GM12878 (cell line): ENCODE measurements at regions not wholly inside any gene's neighbourhood (a gene's known extent, or its start where the extent isn't known, plus 50 kb on each side); places are given as distances from the start of the nearest gene placed in this dataset.

Source experiments
- ATAC-seq: fragments of 200-7000 bp; cut with Tn5 transposase; 3 replicates; pipeline ENCODE4 v1.9.1; 2020; ENCODE audit warnings: mild to moderate bottlenecking, moderate library complexity
- BruUV-seq: library from RNA; stranded (reverse); fragments of 400-500 nt; replicated peaks from 2 replicates; lab custom pipeline; 2021; lab: Mats Ljungman, UMichigan
- CTCF ChIA-PET: fragments of 300-600 bp; sonication (Branson Sonifier 250); formaldehyde crosslinking; extraction: SDS; loops from one replicate; lab custom pipeline; 2021; ENCODE audit warnings: inconsistent platforms; lab: Yijun Ruan, JAX
- POLR2A ChIA-PET: fragments of 350-600 bp; formaldehyde crosslinking; extraction: SDS; loops from one replicate; lab custom pipeline; 2021; ENCODE audit warnings: inconsistent platforms; lab: Charles Lee
- RAD21 ChIA-PET: fragments of 300-600 bp; sonication (Branson Sonifier 250); formaldehyde crosslinking; loops from one replicate; lab custom pipeline; 2023; ENCODE audit warnings: antibody characterized with exemption; ENCODE audit not compliant: unreplicated experiment; lab: Charles Lee
- SMC1A ChIA-PET: fragments of 300-600 bp; sonication (Branson Sonifier 250); formaldehyde crosslinking; loops from one replicate; lab custom pipeline; 2023; ENCODE audit not compliant: unreplicated experiment, uncharacterized antibody; lab: Charles Lee
- DNase-seq: peaks from one replicate; pipeline ENCODE4 v3.0.0-alpha.2; 2011; ENCODE audit warnings: low read depth, low spot score
- FAIRE-seq: peaks from 3 replicates; lab custom pipeline; 2011; peaks lifted over from hg19 to GRCh38; lab: Jason Lieb, UNC
- H2AFZ ChIP-seq: 2 replicates; pipeline ENCODE4 v1.6.0; 2011; ENCODE audit warnings: low read depth, low read length, control low read depth; ENCODE audit not compliant: control insufficient read depth
- H3K27ac ChIP-seq: 2 replicates; pipeline ENCODE4 v1.5.1; 2011; ENCODE audit warnings: control low read depth; ENCODE audit not compliant: control insufficient read depth, insufficient read depth
- H3K27me3 ChIP-seq, 2 experiments: replicated peaks in 1 of 2; 2 replicates each; pipeline versions ENCODE4 v1.6.0 to v1.6.1; 2011; ENCODE audit warnings: low read length in 1 of 2; ENCODE audit not compliant: control insufficient read depth in 2 of 2, insufficient read depth in 2 of 2
- H3K36me3 ChIP-seq, 2 experiments: 2 replicates each; pipeline ENCODE4 v1.5.1; 2011; ENCODE audit warnings: low read length in 1 of 2; ENCODE audit not compliant: control insufficient read depth in 2 of 2, insufficient read depth in 2 of 2
- H3K4me1 ChIP-seq: 2 replicates; pipeline ENCODE4 v1.6.1; 2011; ENCODE audit warnings: mild to moderate bottlenecking, low read length, moderate library complexity, mixed read lengths; ENCODE audit not compliant: control insufficient read depth, insufficient read depth
- H3K4me2 ChIP-seq: 2 replicates; pipeline ENCODE4 v1.6.0; 2011; ENCODE audit warnings: control low read depth; ENCODE audit not compliant: control insufficient read depth, insufficient read depth
- H3K4me3 ChIP-seq: fragments of 200-600 bp; sonication (generic); 2 replicates; pipeline ENCODE4 v1.5.1; 2016
- H3K79me2 ChIP-seq: 2 replicates; pipeline ENCODE4 v1.6.0; 2011; ENCODE audit warnings: low read length; ENCODE audit not compliant: control insufficient read depth, insufficient read depth
- H3K9ac ChIP-seq: 2 replicates; pipeline ENCODE4 v1.8.0; 2011; ENCODE audit warnings: low read length, control low read depth, mixed read lengths; ENCODE audit not compliant: control insufficient read depth, insufficient read depth
- H3K9me3 ChIP-seq: replicated peaks from 3 replicates; pipeline ENCODE4 v1.5.1; 2011; ENCODE audit warnings: mild to moderate bottlenecking, low read length; ENCODE audit not compliant: control insufficient read depth, insufficient read depth
- H4K20me1 ChIP-seq: 2 replicates; pipeline ENCODE4 v1.6.0; 2011; ENCODE audit not compliant: control insufficient read depth, insufficient read depth
- ATF7 ChIP-seq: fragments of 450-650 bp; IDR thresholded peaks from 2 replicates; pipeline ENCODE4 v1.6.1; 2016; ENCODE audit warnings: low read depth, mild to moderate bottlenecking
- CEBPB ChIP-seq, 2 experiments: fragments of 150-350 bp in 1 of 2; IDR thresholded peaks; 2 replicates each; pipeline ENCODE4 v1.6.1; 2012 to 2014; ENCODE audit warnings: low read depth in 2 of 2, low read length in 2 of 2, borderline replicate concordance in 1 of 2, inconsistent platforms in 1 of 2
- E2F8 ChIP-seq: fragments of 450-650 bp; IDR thresholded peaks from 2 replicates; pipeline ENCODE4 v1.6.1; 2018; ENCODE audit warnings: mild to moderate bottlenecking, low read depth, moderate library complexity; ENCODE audit not compliant: partially characterized antibody
- HDAC2 ChIP-seq: fragments of 200-600 bp; sonication (generic); IDR thresholded peaks from 2 replicates; pipeline ENCODE4 v1.6.1; 2017
- MLLT1 ChIP-seq: fragments of 450-650 bp; IDR thresholded peaks from 2 replicates; pipeline ENCODE4 v1.6.1; 2016; ENCODE audit warnings: mild to moderate bottlenecking
- NR2F1 ChIP-seq: fragments of 450-650 bp; conservative IDR thresholded peaks from 2 replicates; pipeline ENCODE4 v1.6.1; 2017; ENCODE audit warnings: mild to moderate bottlenecking
- POLR2AphosphoS2 ChIP-seq: IDR thresholded peaks from 2 replicates; pipeline ENCODE4 v1.6.1; 2011; ENCODE audit warnings: low read depth, mild to moderate bottlenecking, low read length, improper control_type of control experiment, moderate library complexity
- YBX1 ChIP-seq: fragments of 450-650 bp; IDR thresholded peaks from 2 replicates; pipeline ENCODE4 v1.6.1; 2016; ENCODE audit warnings: antibody characterized with exemption
- ZNF384 ChIP-seq: IDR thresholded peaks from 2 replicates; pipeline ENCODE4 v1.6.1; 2012; ENCODE audit warnings: low read depth, mild to moderate bottlenecking, low read length, improper control_type of control experiment, borderline replicate concordance
- ZNF622 ChIP-seq: fragments of 450-650 bp; IDR thresholded peaks from 2 replicates; pipeline ENCODE4 v1.6.1; 2017; ENCODE audit warnings: mild to moderate bottlenecking, inconsistent platforms
- WGBS: methylation state at CpG from one replicate; pipeline ENCODE4 v1.1.6; 2016; ENCODE audit warnings: low lambda C conversion rate; ENCODE audit not compliant: insufficient replicate concordance, insufficient coverage; ENCODE audit errors: missing lambda C conversion rate; 5-methylcytosine and 5-hydroxymethylcytosine counted together
- in situ Hi-C: fragments of 300-500 bp; cut with MboI; formaldehyde crosslinking; loops from 9 replicates; pipeline ENCODE4 v1.14.3; 2018; ENCODE audit warnings: mixed read lengths
- intact Hi-C: fragments of 100-400 bp; cut with micrococcal nuclease; formaldehyde crosslinking; loops from one replicate; pipeline ENCODE4 v1.14.2; 2022; ENCODE audit not compliant: unreplicated experiment
- TF ChIP-seq, protein P1 (sequence below): fragments of 450-650 bp; formaldehyde crosslinking; IDR thresholded peaks from 2 replicates; pipeline ENCODE4 v1.4.0; 2020; ENCODE audit warnings: mild to moderate bottlenecking, moderate library complexity

GRCh38 chr5:58356662-58357061, 103.2 kb downstream of the PLK2 start:
- Histone ChIP-seq H2AFZ (no peak overlapping the region), H4K20me1 (no peaks in the 10 kb centered on the region), H3K4me1 (no peaks in the 10 kb centered on the region), H3K9me3 (no peaks in the 10 kb centered on the region), H3K36me3 (no peaks in the 10 kb centered on the region), H3K4me2 (no peak overlapping the region), H3K27me3 (no peaks in the 10 kb centered on the region; a peak in 1 of 4 replicates), H3K27ac (no peak overlapping the region), H3K79me2 (no peaks in the 10 kb centered on the region), H3K9ac (no peak overlapping the region), H3K4me3 (no peak overlapping the region)
- ChIA-PET POLR2A (no interaction called here), RAD21 (no interaction called here), SMC1A (no interaction called here), CTCF (no interaction called here)
- ATAC-seq (no peak), FAIRE-seq (no peak), DNase-seq (no peak)
- intact Hi-C loops = no loop called here
- 27% methylated on average over 4 of the region's 4 CpGs for WGBS
- in situ Hi-C loops = no loop called here
- TF ChIP-seq ATF7 (no peak), E2F8 (no peak)
- no TSS peak for BruUV-seq

GRCh38 chr5:58354827-58355226, 105.1 kb downstream of the PLK2 start:
- no peak overlapping the region for H3K27ac ChIP-seq
- H3K9ac ChIP-seq = no peak overlapping the region
- H3K4me3 ChIP-seq = no peak overlapping the region
- DNase-seq = no peak
- RAD21 ChIA-PET = no interaction called here
- H3K27me3 ChIP-seq = no peaks in the 10 kb centered on the region; a peak in 1 of 4 replicates
- POLR2A ChIA-PET = no interaction called here
- no peaks in the 10 kb centered on the region for H3K79me2 ChIP-seq
- CTCF ChIA-PET = no interaction called here
- H3K9me3 ChIP-seq = no peaks in the 10 kb centered on the region
- no peaks in the 10 kb centered on the region for H3K36me3 ChIP-seq
- WGBS = 78% methylated on average over 2 of the region's 2 CpGs
- H3K4me2 ChIP-seq = no peak overlapping the region
- no peak for ATAC-seq
- no peak for FAIRE-seq
- intact Hi-C loops = no loop called here
- BruUV-seq = no TSS peak
- H2AFZ ChIP-seq = no peak overlapping the region
- SMC1A ChIA-PET = no interaction called here
- in situ Hi-C loops = no loop called here
- H4K20me1 ChIP-seq = no peaks in the 10 kb centered on the region
- H3K4me1 ChIP-seq = no peaks in the 10 kb centered on the region
- TF ChIP-seq POLR2AphosphoS2 = no peak
- TF ChIP-seq, protein P1, sequence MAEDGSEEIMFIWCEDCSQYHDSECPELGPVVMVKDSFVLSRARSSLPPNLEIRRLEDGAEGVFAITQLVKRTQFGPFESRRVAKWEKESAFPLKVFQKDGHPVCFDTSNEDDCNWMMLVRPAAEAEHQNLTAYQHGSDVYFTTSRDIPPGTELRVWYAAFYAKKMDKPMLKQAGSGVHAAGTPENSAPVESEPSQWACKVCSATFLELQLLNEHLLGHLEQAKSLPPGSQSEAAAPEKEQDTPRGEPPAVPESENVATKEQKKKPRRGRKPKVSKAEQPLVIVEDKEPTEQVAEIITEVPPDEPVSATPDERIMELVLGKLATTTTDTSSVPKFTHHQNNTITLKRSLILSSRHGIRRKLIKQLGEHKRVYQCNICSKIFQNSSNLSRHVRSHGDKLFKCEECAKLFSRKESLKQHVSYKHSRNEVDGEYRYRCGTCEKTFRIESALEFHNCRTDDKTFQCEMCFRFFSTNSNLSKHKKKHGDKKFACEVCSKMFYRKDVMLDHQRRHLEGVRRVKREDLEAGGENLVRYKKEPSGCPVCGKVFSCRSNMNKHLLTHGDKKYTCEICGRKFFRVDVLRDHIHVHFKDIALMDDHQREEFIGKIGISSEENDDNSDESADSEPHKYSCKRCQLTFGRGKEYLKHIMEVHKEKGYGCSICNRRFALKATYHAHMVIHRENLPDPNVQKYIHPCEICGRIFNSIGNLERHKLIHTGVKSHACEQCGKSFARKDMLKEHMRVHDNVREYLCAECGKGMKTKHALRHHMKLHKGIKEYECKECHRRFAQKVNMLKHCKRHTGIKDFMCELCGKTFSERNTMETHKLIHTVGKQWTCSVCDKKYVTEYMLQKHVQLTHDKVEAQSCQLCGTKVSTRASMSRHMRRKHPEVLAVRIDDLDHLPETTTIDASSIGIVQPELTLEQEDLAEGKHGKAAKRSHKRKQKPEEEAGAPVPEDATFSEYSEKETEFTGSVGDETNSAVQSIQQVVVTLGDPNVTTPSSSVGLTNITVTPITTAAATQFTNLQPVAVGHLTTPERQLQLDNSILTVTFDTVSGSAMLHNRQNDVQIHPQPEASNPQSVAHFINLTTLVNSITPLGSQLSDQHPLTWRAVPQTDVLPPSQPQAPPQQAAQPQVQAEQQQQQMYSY (CRISPR knock-in tag) = no peak
- no peak for TF ChIP-seq CEBPB (IDR thresholded peaks at IDR 0.05; ENCODE audit: borderline replicate concordance in 1 of 2, low read depth in 2 of 2, low read length in 2 of 2)
- TF ChIP-seq YBX1 = no peak
- TF ChIP-seq NR2F1 = no peak
- no peak for TF ChIP-seq HDAC2
- no peak for TF ChIP-seq ZNF384
- no peak for TF ChIP-seq MLLT1
- no peak for TF ChIP-seq ZNF622
